Ovary (tissue), 7 donors: ENCODE measurements at regions not wholly inside any gene's neighbourhood (a gene's known extent, or its start where the extent isn't known, plus 50 kb on each side); places are given as distances from the start of the nearest gene placed in this dataset.
"Not testable (repeated sequence)": the region's sequence is repeated elsewhere in the genome, so short reads cannot be mapped to it uniquely, and the experiment has no call there.

Source experiments
- DNase-seq, 5 donors: peaks; one replicate each; pipeline ENCODE4 v3.0.0-alpha.2; 2019 to 2020
- H3K27ac ChIP-seq, 2 donors: fragments of 200-600 bp; one replicate each; pipeline versions ENCODE4 v1.5.1 to v1.8.0; 2019 to 2022
- H3K27me3 ChIP-seq: fragments of 200-600 bp; one replicate; pipeline ENCODE4 v1.8.0; 2022
- H3K36me3 ChIP-seq: fragments of 200-600 bp; sonication (generic); one replicate; pipeline ENCODE4 v1.5.1; 2019
- H3K4me1 ChIP-seq: one replicate; pipeline ENCODE4 v1.8.1; 2013; ENCODE audit warnings: mild to moderate bottlenecking, moderate library complexity; ENCODE audit not compliant: insufficient read depth
- H3K4me3 ChIP-seq: fragments of 200-600 bp; sonication (generic); one replicate; pipeline ENCODE4 v1.5.1; 2017
- H3K9me3 ChIP-seq, 2 donors: fragments of 200-600 bp in 1 of 2; sonication (generic) in 1 of 2; one replicate each; pipeline versions ENCODE4 v1.5.1 to v1.8.1; 2013 to 2019; ENCODE audit warnings: mild to moderate bottlenecking in 1 of 2, moderate library complexity in 1 of 2
- EP300 ChIP-seq: sonication (generic); formaldehyde crosslinking; IDR thresholded peaks from one replicate; pipeline ENCODE4 v1.6.1; 2017; ENCODE audit warnings: antibody characterized with exemption
- POLR2A ChIP-seq: fragments of 450-650 bp; IDR thresholded peaks from one replicate; pipeline ENCODE4 v1.6.1; 2017; ENCODE audit warnings: antibody characterized with exemption, mild to moderate bottlenecking, moderate library complexity
- WGBS, 3 donors: extraction: QIAGEN DNeasy Blood & Tissue Kit in 1 of 3; methylation state at CpG; one replicate each; pipeline versions ENCODE4 v1.1.5 to v1.1.7; 2013 to 2017; 5-methylcytosine and 5-hydroxymethylcytosine counted together
- intact Hi-C, 4 donors: fragments of 100-400 bp; cut with DNase I; formaldehyde crosslinking; loops; one replicate each; pipeline versions ENCODE4 v1.11.0 to v1.15.1; 2022 to 2023
- TF ChIP-seq, protein P1 (sequence below), 3 donors: fragments of 450-650 bp in 2 of 3; fragments of 200-600 bp in 1 of 3; IDR thresholded peaks; one replicate each; pipeline versions ENCODE4 v1.5.1 to v1.8.0; 2016 to 2022; ENCODE audit warnings: antibody characterized with exemption in 3 of 3, mild to moderate bottlenecking in 1 of 3
- donor health status: DM: no; HTN: no; CAD: no; lungs with moderate emphysema.
- donor health status: DM: no; HTN: no; CAD: no.
- donor health status: Bipolar disorder and iron deficiency.
- donor health status: DM: no; HTN: no; CAD: no.
- donor health status: DM: yes; HTN: yes; CAD: no.

GRCh38 chr6:125377621-125378020 is 75.9 kb upstream of the HDDC2 start:
- intact Hi-C loops: no loop called here
- H3K4me3 ChIP-seq: no peak overlapping the region
- no peaks in the 10 kb centered on the region for H3K36me3 ChIP-seq
- H3K27ac ChIP-seq: no peak overlapping the region
- H3K4me1 ChIP-seq: no peaks in the 10 kb centered on the region
- TF ChIP-seq EP300 (no peak), POLR2A (no peak)
- TF ChIP-seq, protein P1, sequence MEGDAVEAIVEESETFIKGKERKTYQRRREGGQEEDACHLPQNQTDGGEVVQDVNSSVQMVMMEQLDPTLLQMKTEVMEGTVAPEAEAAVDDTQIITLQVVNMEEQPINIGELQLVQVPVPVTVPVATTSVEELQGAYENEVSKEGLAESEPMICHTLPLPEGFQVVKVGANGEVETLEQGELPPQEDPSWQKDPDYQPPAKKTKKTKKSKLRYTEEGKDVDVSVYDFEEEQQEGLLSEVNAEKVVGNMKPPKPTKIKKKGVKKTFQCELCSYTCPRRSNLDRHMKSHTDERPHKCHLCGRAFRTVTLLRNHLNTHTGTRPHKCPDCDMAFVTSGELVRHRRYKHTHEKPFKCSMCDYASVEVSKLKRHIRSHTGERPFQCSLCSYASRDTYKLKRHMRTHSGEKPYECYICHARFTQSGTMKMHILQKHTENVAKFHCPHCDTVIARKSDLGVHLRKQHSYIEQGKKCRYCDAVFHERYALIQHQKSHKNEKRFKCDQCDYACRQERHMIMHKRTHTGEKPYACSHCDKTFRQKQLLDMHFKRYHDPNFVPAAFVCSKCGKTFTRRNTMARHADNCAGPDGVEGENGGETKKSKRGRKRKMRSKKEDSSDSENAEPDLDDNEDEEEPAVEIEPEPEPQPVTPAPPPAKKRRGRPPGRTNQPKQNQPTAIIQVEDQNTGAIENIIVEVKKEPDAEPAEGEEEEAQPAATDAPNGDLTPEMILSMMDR (IDR thresholded peaks at IDR 0.05): no peak
- DNase-seq: no peak
- no peaks in the 10 kb centered on the region for H3K9me3 ChIP-seq
- H3K27me3 ChIP-seq: no peaks in the 10 kb centered on the region
- WGBS, 3 donors: 36 to 55% (median 52%) methylated on average over 5 of the region's 5 CpGs

GRCh38 chr6:125379174-125379573 is 77.4 kb upstream of the HDDC2 start:
- no peak overlapping the region for H3K4me3 ChIP-seq
- DNase-seq: no peak
- no peak for TF ChIP-seq EP300
- TF ChIP-seq, protein P1 (IDR thresholded peaks at IDR 0.05): no peak
- TF ChIP-seq POLR2A: no peak
- 83 to 90% (median 89%) methylated on average over 4 of the region's 4 CpGs for WGBS, 3 donors
- intact Hi-C loops: no loop called here
- no peaks in the 10 kb centered on the region for H3K36me3 ChIP-seq
- no peaks in the 10 kb centered on the region for H3K27me3 ChIP-seq
- no peak overlapping the region for H3K27ac ChIP-seq
- H3K4me1 ChIP-seq: no peaks in the 10 kb centered on the region
- no peaks in the 10 kb centered on the region for H3K9me3 ChIP-seq

- intact Hi-C loops: no loop called here
- TF ChIP-seq, protein P1 (IDR thresholded peaks at IDR 0.05): no peak
- no peak for TF ChIP-seq POLR2A
- WGBS, 3 donors: 90 to 94% (median 94%) methylated on average over 5 of the region's 5 CpGs
Observed at GRCh38 chr6:125380474-125380873, 78.7 kb upstream of the HDDC2 start.

GRCh38 chr6:125386337-125386736 is 84.6 kb upstream of the HDDC2 start:
- DNase-seq, H3K27ac ChIP-seq, intact Hi-C loops, H3K4me1 ChIP-seq, H3K27me3 ChIP-seq, H3K9me3 ChIP-seq, H3K4me3 ChIP-seq, H3K36me3 ChIP-seq: not testable (repeated sequence)
- 89 to 97% (median 95%) methylated on average over 1 of the region's 1 CpG for WGBS, 3 donors

More at GRCh38 chr6:125380474-125380873, 78.7 kb upstream of the HDDC2 start:
- H3K27ac ChIP-seq: no peak overlapping the region
- H3K4me1 ChIP-seq: no peaks in the 10 kb centered on the region
- H3K36me3 ChIP-seq: no peaks in the 10 kb centered on the region
- DNase-seq: no peak
- H3K9me3 ChIP-seq: no peaks in the 10 kb centered on the region
- H3K27me3 ChIP-seq: no peaks in the 10 kb centered on the region
- no peak overlapping the region for H3K4me3 ChIP-seq

DNA sequence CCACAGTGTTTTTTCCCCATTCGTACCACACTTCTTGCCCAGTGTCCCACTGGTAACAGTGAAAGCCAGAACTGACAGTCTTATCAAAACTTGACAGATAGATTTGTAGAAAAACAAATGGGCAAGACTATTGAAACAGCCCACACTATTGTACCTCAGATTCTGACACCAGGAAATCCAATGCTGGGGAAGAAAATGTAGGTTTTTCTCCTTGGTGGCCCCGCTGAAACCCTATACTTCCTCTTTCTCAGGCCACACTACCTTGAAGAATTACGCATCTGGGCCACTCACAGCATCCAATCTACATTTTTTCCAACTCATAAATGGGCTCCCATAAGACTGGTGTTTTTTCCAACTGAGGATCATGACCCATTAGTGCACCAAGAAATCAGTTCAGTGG is 90.9 kb upstream of the HDDC2 start:
- no peak for DNase-seq
- H3K36me3 ChIP-seq: no peaks in the 10 kb centered on the region
- 80 to 96% (median 88%) methylated on average over 3 of the region's 3 CpGs for WGBS, 3 donors
- intact Hi-C loops: no loop called here
- no peak overlapping the region for H3K4me3 ChIP-seq
- no peaks in the 10 kb centered on the region for H3K27me3 ChIP-seq
- TF ChIP-seq EP300 (no peak), POLR2A (no peak)
- TF ChIP-seq, protein P1 (IDR thresholded peaks at IDR 0.05): no peak
- H3K27ac ChIP-seq: no peak overlapping the region
- H3K4me1 ChIP-seq: no peaks in the 10 kb centered on the region
- no peaks in the 10 kb centered on the region for H3K9me3 ChIP-seq
